SU-DHL-6 (cell line): ENCODE measurements at regions not wholly inside any gene's neighbourhood (a gene's known extent, or its start where the extent isn't known, plus 50 kb on each side); places are given as distances from the start of the nearest gene placed in this dataset.

Experiments used
- H2AFZ ChIP-seq: fragments of 200-600 bp; sonication (generic); 2 replicates; pipeline ENCODE4 v1.6.1; 2014; ENCODE audit warnings: low read depth, mild to moderate bottlenecking, moderate library complexity, mixed read lengths, antibody characterized with exemption, low read length; ENCODE audit not compliant: severe bottlenecking
- H3F3A ChIP-seq: fragments of 200-600 bp; shearing (Covaris generic); 2 replicates; pipeline ENCODE4 v1.6.0; 2016; ENCODE audit warnings: antibody characterized with exemption, mild to moderate bottlenecking; ENCODE audit not compliant: insufficient read depth
- H3K27ac ChIP-seq: fragments of 200-600 bp; sonication (generic); 2 replicates; pipeline ENCODE4 v1.5.1; 2016; ENCODE audit warnings: low read depth, mild to moderate bottlenecking, low read length, moderate library complexity, mixed read lengths
- H3K27me3 ChIP-seq: fragments of 200-600 bp; sonication (generic), shearing (Covaris generic); 2 replicates; pipeline ENCODE4 v1.6.0; 2014; ENCODE audit warnings: mild to moderate bottlenecking, low read length
- H3K36me3 ChIP-seq: fragments of 200-600 bp; sonication (generic); 2 replicates; pipeline ENCODE4 v1.6.1; 2014; ENCODE audit warnings: mild to moderate bottlenecking, low read length, mixed read lengths
- H3K4me2 ChIP-seq: fragments of 300-600, 200-600 bp; shearing (Covaris generic), sonication (generic); 2 replicates; pipeline ENCODE4 v1.6.0; 2014; ENCODE audit warnings: low read length, low read depth, mild to moderate bottlenecking; ENCODE audit not compliant: poor library complexity, severe bottlenecking
- H3K4me3 ChIP-seq: fragments of 200-600 bp; sonication (generic); 2 replicates; pipeline ENCODE4 v1.5.1; 2014; ENCODE audit warnings: antibody characterized with exemption, low read length, mild to moderate bottlenecking, mixed read lengths; ENCODE audit not compliant: insufficient read depth, poor library complexity, severe bottlenecking
- H3K79me2 ChIP-seq: fragments of 200-600 bp; sonication (generic); 2 replicates; pipeline ENCODE4 v1.6.1; 2014; ENCODE audit warnings: mild to moderate bottlenecking, low read length, moderate library complexity; ENCODE audit not compliant: insufficient read depth
- H3K9ac ChIP-seq: fragments of 200-600 bp; sonication (generic); 2 replicates; pipeline ENCODE4 v1.7.0; 2014; ENCODE audit warnings: mild to moderate bottlenecking, low read length
- H3K9me2 ChIP-seq: fragments of 200-600 bp; sonication (generic); replicated peaks from 2 replicates; pipeline ENCODE4 v1.6.1; 2014; ENCODE audit warnings: low read length; ENCODE audit not compliant: insufficient read depth
- H3K9me3 ChIP-seq: fragments of 200-600 bp; sonication (generic); 2 replicates; pipeline ENCODE4 v1.6.1; 2014; ENCODE audit warnings: low read length, mixed read lengths; ENCODE audit not compliant: insufficient read depth
- H4K20me1 ChIP-seq: fragments of 200-600 bp; sonication (generic); 2 replicates; pipeline ENCODE4 v1.6.1; 2014; ENCODE audit warnings: low read depth, mild to moderate bottlenecking, antibody characterized with exemption, low read length, moderate library complexity, mixed read lengths
- CTCF ChIP-seq: fragments of 200-600 bp; sonication (generic); IDR thresholded peaks from one replicate; pipeline ENCODE4 v1.5.1; 2017; ENCODE audit warnings: antibody characterized with exemption, mild to moderate bottlenecking, low read length, moderate library complexity; ENCODE audit not compliant: insufficient read depth, poor library complexity, severe bottlenecking
- EZH2phosphoT487 ChIP-seq: fragments of 200-600 bp; sonication (generic), shearing (Covaris generic); conservative IDR thresholded peaks from 2 replicates; pipeline ENCODE4 v1.6.1; 2018; ENCODE audit warnings: mild to moderate bottlenecking, antibody characterized with exemption, low read length, moderate library complexity, mixed read lengths

- Histone ChIP-seq H3K9ac (no peak overlapping the region), H3K36me3 (no peaks in the 10 kb centered on the region), H3K27ac (no peak overlapping the region), H4K20me1 (no peaks in the 10 kb centered on the region), H3K4me3 (no peak overlapping the region), H3K9me2 (no peaks in the 10 kb centered on the region), H3K9me3 (no peaks in the 10 kb centered on the region), H3F3A (no peaks in the 10 kb centered on the region), H2AFZ (no peak overlapping the region), H3K27me3 (no peaks in the 10 kb centered on the region), H3K79me2 (no peaks in the 10 kb centered on the region), H3K4me2 (no peak overlapping the region)
- TF ChIP-seq EZH2phosphoT487: no peak
- TF ChIP-seq CTCF: no peak
Observed at GRCh38 chr16:85524365-85524629, 88.8 kb upstream of the GSE1 start.

- Histone ChIP-seq H3K79me2 (no peaks in the 10 kb centered on the region), H3K9me3 (no peaks in the 10 kb centered on the region), H3F3A (no peaks in the 10 kb centered on the region), H3K4me3 (no peak overlapping the region), H4K20me1 (no peaks in the 10 kb centered on the region), H3K27me3 (no peaks in the 10 kb centered on the region), H3K4me2 (no peak overlapping the region), H2AFZ (no peak overlapping the region), H3K9me2 (no peaks in the 10 kb centered on the region), H3K27ac (no peak overlapping the region), H3K36me3 (no peaks in the 10 kb centered on the region), H3K9ac (no peak overlapping the region)
- TF ChIP-seq EZH2phosphoT487 (no peak), CTCF (no peak)
Observed at GRCh38 chr16:85524630-85525419, 88.3 kb upstream of the GSE1 start.

GRCh38 chr16:85525420-85526184 is 87.5 kb upstream of the GSE1 start:
- Histone ChIP-seq H3K79me2 (no peaks in the 10 kb centered on the region), H3K9ac (no peak overlapping the region), H4K20me1 (no peaks in the 10 kb centered on the region), H3K27me3 (no peaks in the 10 kb centered on the region), H3F3A (no peaks in the 10 kb centered on the region), H3K4me2 (no peak overlapping the region), H3K4me3 (no peak overlapping the region), H3K36me3 (no peaks in the 10 kb centered on the region), H2AFZ (no peak overlapping the region), H3K27ac (no peak overlapping the region), H3K9me2 (no peaks in the 10 kb centered on the region), H3K9me3 (no peaks in the 10 kb centered on the region)
- TF ChIP-seq CTCF (no peak), EZH2phosphoT487 (no peak)
